ENCODE measurements at regions not wholly inside any gene's neighbourhood (a gene's known extent, or its start where the extent isn't known, plus 50 kb on each side); places are given as distances from the start of the nearest gene placed in this dataset.

- ChIA-PET POLR2A (interaction anchor here (0.6 kb wide), 2 partner anchors 11 kb away, joined by 3 to 4 read pairs; no protein-coding TSS in a partner anchor), RAD21 (ENCODE audit: unreplicated experiment) (no interaction called here), SMC1A (ENCODE audit: uncharacterized antibody, unreplicated experiment) (no interaction called here), CTCF (interaction anchor here (0.6 kb wide), 1 partner anchor 159 kb away, joined by 3 read pairs; no protein-coding TSS in a partner anchor)
- in situ Hi-C loops (cut with MboI) (no loop called here), intact Hi-C loops (cut with micrococcal nuclease; ENCODE audit: unreplicated experiment) (no loop called here)
- FAIRE-seq (no peak), DNase-seq (ENCODE audit: low read depth, low spot score) (no peak), ATAC-seq (no peak)
- H3K27ac ChIP-seq (ENCODE audit: control insufficient read depth, insufficient read depth): no peak overlapping the region
- no peak overlapping the region for H2AFZ ChIP-seq (ENCODE audit: control insufficient read depth, low read depth, low read length)
- no TSS peak for BruUV-seq (replicated peaks)
- WGBS (ENCODE audit: insufficient coverage, insufficient replicate concordance, low lambda C conversion rate, missing lambda C conversion rate): 50% methylated on average over 3 of the region's 3 CpGs
- H3K9me3 ChIP-seq (replicated peaks; ENCODE audit: control insufficient read depth, insufficient read depth, low read length): no peaks in the 10 kb centered on the region
- H3K4me2 ChIP-seq (ENCODE audit: control insufficient read depth, insufficient read depth): no peak overlapping the region
- H3K9ac ChIP-seq (ENCODE audit: control insufficient read depth, insufficient read depth, low read length): no peak overlapping the region
- H3K36me3 ChIP-seq (ENCODE audit: control insufficient read depth in 2 of 2, insufficient read depth in 2 of 2, low read length in 1 of 2): no peaks in the 10 kb centered on the region
- TF ChIP-seq ETV6 (conservative IDR thresholded peaks at IDR 0.05 in 1 of 2, IDR thresholded peaks at IDR 0.05 in 1 of 2; ENCODE audit: borderline replicate concordance in 1 of 2, low read depth in 1 of 2): no peak
- TF ChIP-seq ZBTB33 (IDR thresholded peaks at IDR 0.05): no peak
- no peak for TF ChIP-seq DPF2 (IDR thresholded peaks at IDR 0.05)
- no peak for TF ChIP-seq SUPT20H (IDR thresholded peaks at IDR 0.05; ENCODE audit: borderline replicate concordance, control insufficient read depth, low read depth, low read length)
- TF ChIP-seq CBFB (IDR thresholded peaks at IDR 0.05; ENCODE audit: low read depth): no peak
- TF ChIP-seq NR2C1 (IDR thresholded peaks at IDR 0.05): no peak
- no peak for TF ChIP-seq ATF3 (IDR thresholded peaks at IDR 0.05; ENCODE audit: borderline replicate concordance, extremely low read depth, low read depth, low read length)
- TF ChIP-seq GATAD2B (conservative IDR thresholded peaks at IDR 0.05; ENCODE audit: low read depth): no peak
- no peak for TF ChIP-seq RAD51 (IDR thresholded peaks at IDR 0.05)
- TF ChIP-seq RBBP5 (conservative IDR thresholded peaks at IDR 0.05): no peak
- TF ChIP-seq BRCA1 (IDR thresholded peaks at IDR 0.05; ENCODE audit: low read depth, low read length): no peak
- TF ChIP-seq ZNF622 (IDR thresholded peaks at IDR 0.05): no peak
- H3K4me1 ChIP-seq (ENCODE audit: control insufficient read depth, insufficient read depth, low read length): peaks cover 13% of the 10 kb centered on the region
- no peaks in the 10 kb centered on the region for H3K79me2 ChIP-seq (ENCODE audit: control insufficient read depth, insufficient read depth, low read length)
- no peaks in the 10 kb centered on the region for H4K20me1 ChIP-seq (ENCODE audit: control insufficient read depth, insufficient read depth)
- no peak overlapping the region for H3K4me3 ChIP-seq
- no peaks in the 10 kb centered on the region for H3K27me3 ChIP-seq (replicated peaks in 1 of 2; ENCODE audit: control insufficient read depth in 2 of 2, insufficient read depth in 2 of 2, low read length in 1 of 2)
Observed at GRCh38 chr1:244962130-244962529, 97.8 kb upstream of the HNRNPU start.
